Stimulated activated CD4-positive, alpha-beta T cell treated with anti-CD3 and anti-CD28 coated beads, TNF-alpha, amount 100 ng/mL, for 1 hour (primary cell): ENCODE measurements at regions not wholly inside any gene's neighbourhood (a gene's known extent, or its start where the extent isn't known, plus 50 kb on each side); places are given as distances from the start of the nearest gene placed in this dataset.

Experiments used
- DNase-seq, 3 donors: peaks; one replicate each; pipeline ENCODE4 v3.0.0-alpha.2; 2020; ENCODE audit warnings: low read depth in 3 of 3, low spot score in 1 of 3

- DNase-seq: no peak
Observed at GRCh38 chr2:195498839-195499490, 158.1 kb upstream of the SLC39A10 start.

GRCh38 chr2:195498176-195498575 lies 158.8 kb upstream of the SLC39A10 start:
- DNase-seq: peak; percentile 14 to 42 (median 31)

GRCh38 chr2:195496991-195497390 lies 160.0 kb upstream of the SLC39A10 start:
- no peak for DNase-seq

- DNase-seq: no peak
Observed at GRCh38 chr2:195495966-195496365, 161.1 kb upstream of the SLC39A10 start.

- DNase-seq: no peak
Observed at GRCh38 chr2:195495351-195495750, 161.7 kb upstream of the SLC39A10 start.

GRCh38 chr2:195494451-195494850 lies 162.6 kb upstream of the SLC39A10 start:
- no peak for DNase-seq

- no peak for DNase-seq
Observed at GRCh38 chr2:195493416-195493815, 163.6 kb upstream of the SLC39A10 start.

GRCh38 chr2:195490319-195490718 lies 166.7 kb upstream of the SLC39A10 start:
- DNase-seq: no peak

- no peak for DNase-seq
Observed at GRCh38 chr2:195489101-195489500, 167.9 kb upstream of the SLC39A10 start.

GRCh38 chr2:195488567-195488966 lies 168.5 kb upstream of the SLC39A10 start:
- no peak for DNase-seq

GRCh38 chr2:195486987-195487644 lies 169.9 kb upstream of the SLC39A10 start:
- no peak for DNase-seq

- DNase-seq: no peak
Observed at GRCh38 chr2:195486520-195486919, 170.5 kb upstream of the SLC39A10 start.

GRCh38 chr2:195482010-195482409 lies 175.0 kb upstream of the SLC39A10 start:
- no peak for DNase-seq

GRCh38 chr2:195480121-195480520 lies 176.9 kb upstream of the SLC39A10 start:
- DNase-seq: no peak

GRCh38 chr2:195479407-195479806 lies 177.6 kb upstream of the SLC39A10 start:
- DNase-seq: no peak

GRCh38 chr2:195477996-195478382 lies 179.0 kb upstream of the SLC39A10 start:
- no peak for DNase-seq

- no peak for DNase-seq
Observed at GRCh38 chr2:195477248-195477995, 179.6 kb upstream of the SLC39A10 start.

- no peak for DNase-seq
Observed at GRCh38 chr2:195475336-195475735, 181.7 kb upstream of the SLC39A10 start.

GRCh38 chr2:195473862-195474261 lies 183.2 kb upstream of the SLC39A10 start:
- no peak for DNase-seq

- DNase-seq: no peak
Observed at GRCh38 chr2:195472501-195473234, 184.4 kb upstream of the SLC39A10 start.

GRCh38 chr2:195471807-195472206 lies 185.2 kb upstream of the SLC39A10 start:
- no peak for DNase-seq

- DNase-seq: no peak
Observed at GRCh38 chr2:195471163-195471562, 185.9 kb upstream of the SLC39A10 start.
